OCI-LY1 (cell line): ENCODE measurements at regions not wholly inside any gene's neighbourhood (a gene's known extent, or its start where the extent isn't known, plus 50 kb on each side); places are given as distances from the start of the nearest gene placed in this dataset.

Experiments
- EZH2 ChIP-seq: fragments of 200-600 bp; sonication (generic), shearing (Covaris generic); IDR thresholded peaks from 2 replicates; pipeline ENCODE4 v1.8.0; 2017; ENCODE audit warnings: borderline replicate concordance, mixed run types, mild to moderate bottlenecking, antibody characterized with exemption, low read length, moderate library complexity, mixed read lengths
- TF ChIP-seq, protein P1 (sequence below): fragments of 200-600 bp; sonication (generic), shearing (Covaris generic); IDR thresholded peaks from 2 replicates; pipeline ENCODE4 v1.5.1; 2017; ENCODE audit warnings: mild to moderate bottlenecking, antibody characterized with exemption, low read length, moderate library complexity, mixed read lengths

DNA sequence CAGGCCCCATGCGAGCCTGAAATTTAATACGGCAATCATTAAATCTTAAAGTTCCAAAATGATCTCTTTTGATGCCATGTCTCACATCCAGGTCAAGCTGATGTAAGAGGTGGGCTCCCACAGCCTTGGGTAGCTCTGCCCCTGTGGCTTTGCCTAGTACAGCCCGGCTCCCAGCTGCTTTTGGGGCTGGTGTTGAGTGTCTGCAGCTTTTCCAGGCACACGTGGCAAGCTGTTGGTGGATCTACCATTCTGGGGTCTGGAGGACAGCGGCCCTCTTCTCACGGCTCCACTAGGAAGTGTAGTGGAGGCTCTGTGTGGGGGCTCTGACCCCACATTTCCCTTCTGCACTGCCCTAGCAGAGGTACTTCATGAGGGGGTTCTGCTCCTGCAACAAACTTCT, 588.9 kb downstream of the CENPC start:
- TF ChIP-seq, protein P1, sequence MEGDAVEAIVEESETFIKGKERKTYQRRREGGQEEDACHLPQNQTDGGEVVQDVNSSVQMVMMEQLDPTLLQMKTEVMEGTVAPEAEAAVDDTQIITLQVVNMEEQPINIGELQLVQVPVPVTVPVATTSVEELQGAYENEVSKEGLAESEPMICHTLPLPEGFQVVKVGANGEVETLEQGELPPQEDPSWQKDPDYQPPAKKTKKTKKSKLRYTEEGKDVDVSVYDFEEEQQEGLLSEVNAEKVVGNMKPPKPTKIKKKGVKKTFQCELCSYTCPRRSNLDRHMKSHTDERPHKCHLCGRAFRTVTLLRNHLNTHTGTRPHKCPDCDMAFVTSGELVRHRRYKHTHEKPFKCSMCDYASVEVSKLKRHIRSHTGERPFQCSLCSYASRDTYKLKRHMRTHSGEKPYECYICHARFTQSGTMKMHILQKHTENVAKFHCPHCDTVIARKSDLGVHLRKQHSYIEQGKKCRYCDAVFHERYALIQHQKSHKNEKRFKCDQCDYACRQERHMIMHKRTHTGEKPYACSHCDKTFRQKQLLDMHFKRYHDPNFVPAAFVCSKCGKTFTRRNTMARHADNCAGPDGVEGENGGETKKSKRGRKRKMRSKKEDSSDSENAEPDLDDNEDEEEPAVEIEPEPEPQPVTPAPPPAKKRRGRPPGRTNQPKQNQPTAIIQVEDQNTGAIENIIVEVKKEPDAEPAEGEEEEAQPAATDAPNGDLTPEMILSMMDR, result no peak
- no peak for TF ChIP-seq EZH2
